NCI-H2196 (cell line): ENCODE measurements at regions not wholly inside any gene's neighbourhood (a gene's known extent, or its start where the extent isn't known, plus 50 kb on each side); places are given as distances from the start of the nearest gene placed in this dataset.

Experiments
- DNase-seq: peaks from one replicate; lab custom pipeline; 2025; ENCODE audit not compliant: unreplicated experiment; lab: John Stamatoyannopoulos, UW

DNA sequence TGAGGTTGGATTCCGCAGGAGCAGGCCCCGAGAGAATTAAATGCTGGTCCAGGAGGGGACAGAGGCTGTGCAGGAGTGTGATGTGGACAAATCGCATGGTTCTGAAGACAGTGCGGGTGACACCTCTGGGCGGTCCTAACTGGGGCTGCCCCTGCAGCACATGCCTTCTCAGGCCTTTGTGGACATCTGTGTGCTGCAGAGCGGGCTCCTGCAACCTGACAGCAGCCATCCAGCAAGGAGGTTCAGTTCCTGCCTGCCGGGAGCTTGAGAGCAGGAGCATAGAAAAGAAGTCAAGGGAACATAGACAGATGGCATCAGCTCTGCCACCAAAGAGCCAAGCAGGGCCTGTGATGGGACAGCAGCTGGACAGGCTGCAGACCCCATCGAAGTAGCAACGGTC is 135.9 kb upstream of the PPP2R2D start:
- no peak for DNase-seq

DNA sequence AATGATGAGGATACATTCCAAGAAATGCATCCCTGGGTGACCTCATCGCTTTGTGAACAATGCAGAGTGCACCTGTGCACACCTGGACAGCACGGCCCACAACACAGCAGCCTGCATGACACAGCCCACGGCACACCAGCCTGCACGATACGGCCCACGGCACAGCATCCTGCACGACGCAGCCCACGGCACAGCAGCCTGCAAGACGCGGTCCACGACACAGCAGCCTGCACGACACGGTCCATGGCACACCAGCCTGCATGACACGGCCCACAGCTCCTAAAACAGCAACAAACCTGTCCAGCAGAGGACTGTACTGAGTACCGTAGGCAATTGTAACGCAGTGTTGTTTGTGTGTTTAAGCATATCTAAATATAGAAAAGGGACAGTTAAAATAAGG is 134.7 kb upstream of the PPP2R2D start:
- DNase-seq, result no peak

DNA sequence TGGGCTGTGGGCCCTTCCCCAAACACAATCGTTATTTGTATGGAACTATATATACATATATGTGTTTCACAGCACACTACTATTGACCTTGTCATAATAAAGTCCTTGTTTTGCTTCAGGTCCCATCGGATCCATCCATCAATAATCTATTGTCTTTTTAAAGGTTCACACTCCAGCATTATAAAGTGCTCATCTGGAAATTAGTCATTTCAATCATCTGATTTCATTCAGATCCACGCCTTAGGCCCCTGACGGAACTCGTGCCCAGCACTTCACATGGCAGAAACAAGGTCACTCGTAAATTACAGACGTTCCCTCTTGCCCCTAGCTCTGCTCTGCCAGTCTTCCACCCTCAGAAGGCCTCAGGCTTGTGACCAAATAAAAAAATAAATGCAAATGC is 133.1 kb upstream of the PPP2R2D start:
- DNase-seq, result no peak

DNA sequence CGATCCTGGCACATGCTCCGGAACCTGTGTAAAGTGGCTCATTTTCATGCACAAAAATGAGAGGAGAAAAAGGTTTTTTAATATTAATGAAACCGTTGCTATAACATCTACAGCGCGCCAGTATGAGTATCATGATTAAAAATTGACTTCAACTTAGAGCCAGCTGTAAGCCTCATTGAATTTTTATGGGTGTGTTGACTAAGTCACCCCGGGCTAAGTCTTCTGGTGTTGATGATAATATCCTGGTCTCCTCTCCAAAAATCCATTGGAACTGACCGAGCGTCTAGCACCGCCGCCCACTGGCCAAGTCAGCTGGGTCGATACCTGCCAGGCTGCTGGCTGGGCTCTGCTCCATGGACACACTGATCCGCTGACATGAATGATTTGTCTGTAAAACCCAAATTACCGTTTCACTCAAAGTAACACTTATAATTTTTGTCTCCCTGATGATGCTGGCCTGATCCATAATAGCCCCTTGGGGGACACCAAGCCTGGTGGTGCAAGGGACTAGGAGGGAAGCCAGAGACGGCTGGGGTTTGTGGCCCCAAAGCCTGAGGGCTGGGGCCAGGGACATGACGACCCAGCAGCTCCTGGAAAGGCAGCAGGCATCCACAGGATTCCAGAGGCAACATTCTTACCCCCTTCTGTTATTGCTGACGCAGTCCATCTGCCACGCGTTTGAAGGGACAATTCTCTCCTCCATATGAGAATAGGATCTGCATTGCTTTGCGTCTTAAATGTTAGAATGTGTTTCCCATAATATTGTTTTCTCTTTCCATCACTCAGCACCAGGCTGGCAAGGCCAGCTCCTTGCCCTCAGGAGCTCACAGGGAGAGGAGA is 131.0 kb upstream of the PPP2R2D start:
- no peak for DNase-seq

DNA sequence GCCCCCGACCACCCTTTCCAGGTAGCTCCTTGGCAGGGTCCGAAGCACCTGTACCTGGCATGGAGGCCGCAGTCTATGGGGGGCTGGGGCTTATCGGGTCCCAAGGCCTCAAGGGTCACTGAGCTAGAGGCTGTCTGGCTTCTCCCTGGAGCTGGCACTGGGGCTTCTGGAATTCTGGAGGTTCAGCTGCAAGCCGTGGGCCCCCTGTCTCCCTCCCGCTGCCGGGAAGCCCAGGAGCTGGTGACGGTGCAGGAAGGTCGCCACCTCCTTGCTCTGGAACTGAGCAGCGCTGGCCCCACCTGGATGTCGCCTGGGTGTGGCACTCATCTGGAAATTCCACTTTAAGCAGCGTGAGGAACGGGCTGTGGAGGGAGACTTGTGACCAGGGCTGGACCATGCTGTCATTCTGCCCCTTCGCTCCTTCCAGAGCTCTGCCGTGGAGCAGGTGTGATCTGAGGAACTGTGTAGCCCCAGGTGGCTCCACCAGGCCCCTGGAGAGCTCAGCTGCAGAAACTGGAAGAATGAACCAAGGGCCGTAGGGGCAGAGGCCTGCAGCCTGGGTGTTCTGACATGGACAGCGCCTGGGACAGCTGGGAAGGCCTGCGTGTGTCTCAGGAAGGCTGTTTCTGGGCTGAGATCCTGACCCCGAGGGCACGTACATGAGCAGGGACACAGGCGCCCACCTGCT is 129.7 kb upstream of the PPP2R2D start:
- no peak for DNase-seq

DNA sequence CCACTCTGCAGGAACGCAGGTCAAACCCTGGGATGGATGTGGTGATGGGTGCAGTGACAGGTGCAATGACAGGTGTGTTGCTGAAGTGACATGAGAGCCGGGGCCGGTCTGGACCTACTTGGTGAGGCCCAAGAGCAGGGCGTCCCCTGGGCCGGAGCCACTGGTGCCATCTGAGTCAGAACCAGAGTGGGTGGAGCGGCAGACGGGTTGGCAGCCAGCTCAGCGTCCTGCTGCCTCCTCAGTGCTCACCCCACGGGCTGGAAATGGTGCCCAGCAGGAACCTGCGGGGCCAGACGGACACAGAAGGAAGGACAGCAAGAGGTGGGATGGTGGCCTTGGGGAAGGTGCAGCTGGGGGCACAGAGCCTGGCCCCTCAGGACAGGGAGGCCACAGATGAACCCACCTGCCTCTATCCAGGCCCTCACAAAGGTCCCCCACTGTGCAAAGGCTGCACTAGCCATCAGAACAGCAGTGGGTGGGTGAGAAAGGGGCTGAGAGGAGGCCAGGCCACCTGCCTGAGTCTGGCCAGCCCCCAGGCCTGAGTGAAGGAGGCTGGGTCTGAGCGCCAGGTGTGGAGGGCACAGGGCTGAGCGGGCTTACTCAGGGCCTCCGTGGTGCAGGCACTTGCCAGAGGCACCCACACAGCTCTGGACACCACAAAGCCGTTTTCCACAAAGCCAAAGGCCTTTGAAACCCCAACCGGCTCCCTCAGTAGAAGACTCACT is 129.0 kb upstream of the PPP2R2D start:
- DNase-seq, result no peak

DNA sequence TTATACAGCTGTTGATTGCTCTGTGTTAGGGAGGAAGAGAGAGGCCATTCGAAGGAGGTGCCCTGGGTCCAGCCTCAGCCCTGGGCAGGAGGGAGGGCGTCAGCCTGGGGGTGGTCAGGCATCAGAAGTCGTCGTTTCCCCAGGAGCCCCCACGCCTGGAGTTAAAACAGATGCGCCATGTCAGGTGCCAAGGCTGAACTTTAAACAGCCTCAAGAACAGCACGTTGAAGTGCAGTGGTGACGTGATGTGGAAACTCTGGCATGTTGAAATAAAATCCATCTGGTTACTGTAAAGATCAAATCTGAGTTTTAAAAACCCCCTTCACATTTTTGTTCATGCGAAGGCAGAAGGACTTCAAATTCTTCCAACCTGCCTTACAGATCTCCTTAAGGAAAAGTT is 128.4 kb upstream of the PPP2R2D start:
- no peak for DNase-seq

DNA sequence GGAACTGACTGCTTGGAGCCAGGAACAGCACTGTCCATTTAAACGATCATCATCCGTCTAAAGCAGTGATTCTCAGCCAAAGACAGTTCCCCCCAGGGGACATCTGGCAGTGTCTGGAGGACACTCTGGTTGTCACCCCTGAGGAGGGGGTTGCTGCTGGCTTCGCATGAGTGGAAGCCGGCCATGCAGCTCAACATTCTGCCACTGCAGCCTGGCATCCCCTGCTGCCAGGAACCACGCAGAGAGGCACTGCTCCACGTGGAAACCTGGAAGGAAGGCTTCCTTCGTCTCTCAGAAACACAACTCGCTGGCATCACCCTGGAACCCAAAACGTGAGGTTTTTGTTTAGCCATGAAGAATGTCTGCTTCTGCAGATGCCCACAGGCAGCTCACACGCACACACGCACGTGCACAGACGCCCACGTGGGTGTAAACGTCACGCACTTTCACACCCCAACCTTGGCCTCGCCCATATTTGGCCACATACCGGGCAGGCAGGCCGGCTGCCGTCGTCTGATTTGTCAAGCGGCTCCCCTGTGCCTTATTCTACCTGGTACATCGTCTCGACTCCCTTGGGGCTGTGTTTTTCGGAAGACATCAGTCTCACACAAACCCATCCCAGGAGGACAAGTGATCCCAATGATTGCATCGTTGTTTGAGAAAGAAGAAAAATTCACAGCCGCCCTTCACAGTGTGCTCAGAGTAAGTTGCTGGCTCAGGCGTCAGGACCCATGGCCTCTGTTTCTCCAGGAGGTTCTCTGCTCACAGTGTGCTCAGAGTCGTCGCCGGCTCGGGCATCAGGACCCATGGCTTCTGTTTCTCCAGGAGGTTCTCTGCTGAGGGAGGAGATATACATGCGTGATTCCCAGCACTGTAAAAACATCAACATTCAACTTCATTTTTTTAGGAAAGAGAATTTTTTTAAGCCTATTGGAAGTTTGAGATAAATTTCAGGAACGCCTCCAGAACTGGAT is 127.2 kb upstream of the PPP2R2D start:
- no peak for DNase-seq

DNA sequence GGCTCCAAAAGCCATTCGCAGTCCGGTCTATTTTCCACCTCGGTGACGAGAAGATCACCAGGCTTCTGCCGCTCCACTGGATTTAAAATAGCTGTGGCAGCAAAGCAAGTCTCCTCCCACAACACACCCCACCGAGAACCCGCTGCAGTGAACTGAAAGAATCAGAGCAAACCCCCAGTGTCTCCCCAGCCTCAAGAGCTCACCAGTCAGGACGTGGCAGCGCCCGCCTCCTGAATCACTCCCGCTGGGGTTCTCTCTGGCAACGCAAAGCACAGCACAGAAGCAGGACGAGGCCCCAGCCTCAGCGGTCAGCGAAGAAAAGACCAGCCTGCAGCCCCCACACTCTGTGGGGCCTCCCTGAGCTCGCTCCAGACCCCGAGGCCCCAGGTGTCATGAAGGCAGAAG is 126.1 kb upstream of the PPP2R2D start:
- DNase-seq, result no peak

DNA sequence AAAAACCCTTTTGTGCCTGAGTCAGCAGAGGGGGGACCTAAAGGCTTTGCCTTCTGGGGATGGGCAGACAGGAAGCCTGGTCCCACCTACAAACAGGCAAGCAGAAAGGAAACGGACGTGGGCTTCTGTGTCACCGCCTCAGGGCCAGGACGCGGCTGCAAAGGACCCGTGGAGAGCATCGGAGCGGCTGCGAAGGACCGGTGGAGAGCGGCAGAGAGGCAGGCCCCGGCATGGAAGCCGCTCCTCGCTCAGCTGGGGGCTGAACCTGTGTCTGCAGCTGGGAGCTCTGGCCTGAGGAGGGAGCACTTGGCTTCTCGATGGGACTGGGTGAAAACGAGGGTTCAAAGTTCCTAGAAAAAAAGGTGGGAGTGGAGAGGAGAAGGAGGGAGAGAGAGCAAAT is 125.4 kb upstream of the PPP2R2D start:
- DNase-seq, result no peak

DNA sequence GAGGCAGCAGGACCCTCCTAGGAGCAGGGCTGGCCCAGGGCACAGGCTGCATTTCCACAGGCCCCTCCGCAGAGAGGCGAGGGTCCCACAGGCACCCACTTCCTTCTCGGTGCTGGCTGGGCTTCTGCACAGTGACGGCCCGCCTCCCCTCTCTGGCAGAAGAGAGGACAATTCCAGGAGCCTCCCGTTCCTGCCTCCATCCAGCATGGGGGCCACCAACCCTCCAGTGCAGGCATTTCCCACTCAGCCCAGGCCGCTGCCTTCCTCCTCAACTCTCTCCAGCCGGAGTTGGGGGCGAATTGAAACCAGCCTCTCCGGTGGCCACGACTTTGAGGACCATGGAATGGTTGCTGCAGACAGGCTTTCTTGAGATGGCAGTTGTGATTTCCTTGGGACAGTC is 125.0 kb upstream of the PPP2R2D start:
- no peak for DNase-seq

DNA sequence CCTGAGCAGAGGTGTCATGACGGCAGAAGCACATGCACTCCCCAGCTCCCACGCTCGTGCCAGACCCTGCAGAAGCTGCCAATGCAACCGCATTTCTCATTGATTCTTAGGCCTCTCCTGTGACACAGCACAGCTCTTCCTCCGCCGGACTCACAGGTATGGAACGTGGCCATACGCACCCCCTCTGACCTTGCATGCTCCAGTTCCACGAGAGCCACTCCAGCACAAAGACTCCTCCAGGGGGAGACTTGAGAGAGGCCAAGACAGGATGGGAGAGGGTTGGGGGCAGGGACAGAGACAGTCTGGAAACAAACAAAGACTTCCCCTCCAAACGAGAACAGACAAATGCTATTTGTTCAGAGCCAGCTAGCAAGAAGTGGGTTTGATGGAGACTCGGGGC is 124.3 kb upstream of the PPP2R2D start:
- no peak for DNase-seq

DNA sequence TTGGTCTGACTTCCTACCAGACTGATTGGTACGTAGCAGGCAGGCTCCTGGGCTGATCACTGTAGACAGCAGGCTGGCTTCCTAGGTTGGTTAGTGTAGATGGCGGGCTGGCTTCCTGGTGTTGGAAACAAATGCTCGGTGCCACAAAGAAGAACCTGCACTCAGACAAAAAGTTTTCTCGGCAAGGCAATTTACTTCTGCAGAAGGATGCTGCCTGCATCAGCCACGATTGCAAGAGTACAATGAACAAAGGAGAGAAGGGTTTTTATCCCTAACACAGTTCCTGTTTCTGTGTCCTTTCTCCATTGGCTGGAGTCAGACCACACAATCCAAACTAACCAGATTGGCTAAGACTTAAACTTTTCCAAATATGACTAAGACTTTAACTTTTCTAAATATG is 123.6 kb upstream of the PPP2R2D start:
- no peak for DNase-seq

DNA sequence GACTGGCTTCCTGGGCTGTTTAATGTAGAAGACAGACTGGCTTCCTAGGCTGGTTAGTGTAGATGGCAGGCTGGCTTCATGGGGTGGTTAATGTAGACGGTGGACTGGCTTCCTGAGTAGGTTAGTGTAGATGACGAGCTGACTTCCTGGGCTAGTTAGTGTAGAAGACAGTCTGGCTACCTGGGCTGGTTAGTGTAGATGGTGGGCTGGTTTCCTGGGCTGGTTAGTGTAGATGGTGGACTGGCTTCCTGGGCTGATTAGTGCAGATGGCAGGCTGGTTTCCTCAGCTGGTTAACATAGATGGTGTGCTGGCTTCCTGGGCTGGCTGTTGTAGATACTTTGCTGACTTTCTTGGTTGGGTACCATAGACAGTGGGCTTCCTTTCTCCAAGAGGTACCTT is 122.9 kb upstream of the PPP2R2D start:
- DNase-seq, result no peak

DNA sequence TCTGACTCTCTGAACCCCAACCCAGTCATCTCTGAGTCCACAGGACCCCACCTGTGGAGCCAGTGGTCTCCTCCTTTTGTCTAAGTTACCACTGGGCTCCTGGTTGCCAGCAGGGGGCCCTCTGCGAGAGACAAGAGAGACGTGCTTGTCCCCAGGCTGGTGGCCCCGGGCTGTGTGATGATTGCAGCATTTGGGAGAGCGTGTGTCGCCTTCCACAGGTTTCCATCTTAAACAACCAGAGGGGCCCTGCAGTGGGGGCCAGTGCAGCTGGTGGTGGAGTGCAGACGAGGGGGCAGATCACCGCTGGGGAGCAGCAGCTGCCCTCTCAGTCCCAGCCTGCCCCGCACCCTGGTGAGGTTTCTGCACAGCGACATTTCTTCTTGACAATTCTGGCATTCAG is 122.4 kb upstream of the PPP2R2D start:
- no peak for DNase-seq

DNA sequence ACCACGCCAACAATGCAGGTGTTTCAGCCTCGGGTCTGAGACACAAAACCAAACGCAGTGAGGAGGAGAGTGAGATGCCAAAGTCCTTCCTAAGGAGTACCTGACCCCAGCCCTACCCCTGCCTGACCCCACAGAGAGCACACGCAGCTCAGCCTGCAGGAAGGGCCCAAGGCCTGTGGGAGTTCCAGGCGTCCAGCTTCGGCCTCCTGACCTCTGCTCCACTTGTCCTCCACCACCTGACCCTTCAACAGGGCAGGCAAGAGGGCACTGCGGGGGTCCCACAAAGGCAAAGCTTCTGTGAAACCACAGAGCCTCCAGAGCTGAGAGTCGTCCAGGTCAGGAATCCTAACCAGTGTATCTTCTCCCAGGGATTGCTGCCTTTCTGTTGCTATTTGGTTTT is 122.0 kb upstream of the PPP2R2D start:
- no peak for DNase-seq

DNA sequence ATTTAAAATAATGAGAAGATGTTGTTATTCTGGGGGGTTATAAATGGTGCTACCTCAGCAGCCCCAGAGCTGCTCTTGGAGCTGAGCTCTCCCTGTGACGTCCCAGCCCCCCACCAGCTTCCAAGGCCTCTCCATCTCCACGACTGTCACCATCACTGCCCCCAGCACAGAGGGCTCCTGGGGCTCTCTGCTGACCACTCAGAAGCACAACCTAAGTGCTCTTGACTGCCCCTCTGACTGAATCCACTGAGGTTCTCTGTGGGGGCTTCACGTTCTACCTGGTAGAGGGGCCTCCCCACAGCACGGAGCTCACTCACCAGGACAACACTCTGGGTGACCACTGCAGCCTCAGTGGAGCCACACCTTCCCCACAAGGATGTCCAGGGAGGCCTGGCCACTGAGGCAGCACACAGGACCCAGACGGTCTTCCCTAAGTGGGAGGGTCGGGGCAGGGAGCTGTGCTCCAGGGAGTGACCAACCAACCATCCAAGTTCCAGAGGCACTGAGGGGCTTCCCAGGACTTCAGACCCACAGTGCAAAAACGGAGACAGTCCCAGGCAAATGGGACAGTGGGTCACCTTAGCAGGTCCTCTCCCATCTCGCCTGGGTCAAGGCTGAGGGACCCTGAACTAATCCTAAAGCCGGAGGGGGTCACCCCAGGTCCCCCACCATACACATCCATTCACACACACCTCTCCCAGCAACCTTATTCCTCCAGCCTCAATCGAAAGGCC is 121.0 kb upstream of the PPP2R2D start:
- DNase-seq, result no peak

DNA sequence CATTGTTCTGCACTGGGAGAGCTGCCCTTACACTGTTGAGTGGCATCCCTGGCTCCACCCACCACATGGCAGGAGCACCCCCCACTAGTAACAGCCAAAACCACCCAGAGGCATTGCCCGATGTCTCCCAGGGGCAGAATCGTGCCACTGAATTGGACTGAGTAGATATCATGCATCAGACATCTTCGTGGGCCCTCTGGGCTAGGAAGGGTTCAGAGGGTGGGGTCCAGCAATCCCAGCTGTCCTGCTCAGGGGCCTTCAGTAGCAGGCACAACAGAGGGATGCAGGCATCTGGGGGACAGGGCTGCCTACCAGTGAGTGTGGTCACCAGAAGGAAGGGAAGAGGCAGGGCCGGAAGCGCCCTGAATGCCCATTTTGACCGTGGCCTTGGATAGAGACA is 119.7 kb upstream of the PPP2R2D start:
- DNase-seq, result no peak

DNA sequence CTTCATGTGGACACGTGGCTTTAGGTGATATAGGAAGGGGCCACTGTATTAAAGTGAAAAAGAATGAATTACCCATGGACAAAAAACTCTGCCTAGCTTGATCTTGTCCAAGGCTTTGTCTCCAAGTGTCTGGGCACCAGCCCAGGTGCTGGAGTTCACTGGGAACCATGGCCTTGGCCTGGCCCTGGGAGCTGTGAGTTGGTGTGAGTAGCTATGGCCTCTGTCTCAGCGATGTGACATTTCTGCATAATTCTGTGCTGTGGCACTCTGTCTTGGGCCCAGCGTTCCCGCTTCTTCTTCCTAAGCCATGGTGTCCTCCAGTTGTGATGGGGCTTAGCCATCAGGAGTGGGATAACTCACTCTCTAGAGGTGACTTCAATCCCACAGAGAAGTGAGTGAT is 119.0 kb upstream of the PPP2R2D start:
- DNase-seq, result no peak
